NCI-H2029 treated with DMSO at 0.1 percent for 48 hours (cell line): ENCODE measurements at regions not wholly inside any gene's neighbourhood (a gene's known extent, or its start where the extent isn't known, plus 50 kb on each side); places are given as distances from the start of the nearest gene placed in this dataset.
A peak's percentile ranks its signal among the peaks of the same experiment; 100 is the strongest.
"Not testable (repeated sequence)": the region's sequence is repeated elsewhere in the genome, so short reads cannot be mapped to it uniquely, and the experiment has no call there.

Experiments
- DNase-seq: peaks from one replicate; lab custom pipeline; 2025; lab: John Stamatoyannopoulos, UW

DNA sequence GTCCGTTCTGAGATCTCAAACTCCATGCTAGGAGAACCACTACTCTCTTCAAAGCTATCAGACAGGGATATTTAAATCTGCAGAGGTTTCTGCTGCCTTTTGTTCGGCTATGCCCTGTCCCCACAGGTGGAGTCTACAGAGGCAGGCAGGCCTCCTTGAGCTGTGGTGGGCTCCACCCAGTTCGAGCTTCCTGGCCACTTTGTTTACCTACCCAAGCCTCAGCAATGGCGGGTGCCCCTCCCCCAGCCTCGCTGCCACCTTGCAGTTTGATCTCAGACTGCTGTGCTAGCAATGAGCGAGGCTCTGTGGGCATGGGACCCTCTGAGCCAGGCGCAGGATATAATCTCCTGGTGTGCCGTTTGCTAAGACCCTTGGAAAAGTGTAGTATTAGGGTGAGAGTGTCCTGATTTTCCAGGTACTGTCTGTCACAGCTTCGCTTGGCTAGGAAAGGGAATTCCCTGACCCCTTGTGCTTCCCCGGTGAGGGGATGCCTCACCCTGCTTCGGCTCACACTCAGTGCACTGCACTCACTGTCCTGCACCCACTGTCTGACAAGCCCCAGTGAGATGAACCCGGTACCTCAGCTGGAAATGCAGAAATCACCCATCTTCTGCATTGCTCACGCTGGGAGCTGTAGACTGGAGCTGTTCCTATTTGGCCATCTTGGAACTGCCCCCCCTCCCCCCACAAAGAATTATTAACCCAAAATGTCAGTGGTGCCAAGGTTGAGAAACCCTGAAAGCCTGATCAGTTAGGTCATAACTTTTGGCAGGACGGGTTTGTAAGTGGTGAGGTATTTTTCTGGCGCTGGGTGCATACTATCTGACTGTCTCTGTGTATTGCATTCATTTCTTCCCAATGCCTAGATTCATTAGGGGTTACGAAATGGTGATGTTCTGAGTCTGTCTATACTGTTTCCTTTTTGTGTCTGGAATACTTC lies 181.4 kb downstream of the TEX29 start:
- not testable (repeated sequence) for DNase-seq

DNA sequence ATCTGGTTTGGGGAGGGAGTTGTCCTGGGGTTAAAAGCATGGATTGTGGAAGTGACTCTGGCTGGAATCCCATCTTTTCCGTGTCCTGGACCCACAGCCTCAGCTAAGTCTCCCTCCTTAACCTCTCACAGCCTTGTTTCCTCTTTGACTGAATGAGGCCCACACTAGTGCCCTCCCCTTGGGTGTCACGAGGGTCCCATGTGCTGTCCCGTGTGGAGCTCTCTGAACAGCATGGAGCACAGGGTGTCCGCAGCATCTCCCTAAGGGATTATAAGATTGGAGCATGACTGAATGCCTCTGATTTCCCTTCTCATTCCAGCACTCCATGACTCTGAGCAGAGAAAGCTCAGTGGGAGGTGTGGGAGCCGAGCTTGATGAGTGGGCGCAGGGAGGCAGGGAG lies 182.5 kb downstream of the TEX29 start:
- no peak for DNase-seq

DNA sequence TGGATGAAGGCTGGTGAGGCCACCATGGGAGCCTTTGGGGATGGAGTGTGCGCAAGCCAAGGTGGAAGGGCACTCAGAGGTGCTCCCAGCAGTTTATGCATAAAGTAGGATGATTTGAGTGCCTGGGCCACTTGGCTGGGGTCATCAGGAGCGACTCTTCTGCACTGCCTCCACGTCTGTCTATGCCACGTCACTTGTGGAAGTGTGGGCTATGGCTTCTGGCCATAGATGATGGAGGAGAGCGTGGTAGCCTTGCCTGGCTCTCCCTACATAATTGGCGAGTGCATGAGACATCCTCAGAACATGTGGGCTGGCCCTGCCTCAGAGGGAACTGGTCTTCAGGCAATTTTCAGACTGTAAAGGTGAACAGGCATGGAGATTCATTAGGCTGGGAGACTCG lies 182.9 kb downstream of the TEX29 start:
- no peak for DNase-seq

- DNase-seq = peak; percentile 15
Observed at GRCh38 chr13:111503905-111504695, 183.7 kb downstream of the TEX29 start.

DNA sequence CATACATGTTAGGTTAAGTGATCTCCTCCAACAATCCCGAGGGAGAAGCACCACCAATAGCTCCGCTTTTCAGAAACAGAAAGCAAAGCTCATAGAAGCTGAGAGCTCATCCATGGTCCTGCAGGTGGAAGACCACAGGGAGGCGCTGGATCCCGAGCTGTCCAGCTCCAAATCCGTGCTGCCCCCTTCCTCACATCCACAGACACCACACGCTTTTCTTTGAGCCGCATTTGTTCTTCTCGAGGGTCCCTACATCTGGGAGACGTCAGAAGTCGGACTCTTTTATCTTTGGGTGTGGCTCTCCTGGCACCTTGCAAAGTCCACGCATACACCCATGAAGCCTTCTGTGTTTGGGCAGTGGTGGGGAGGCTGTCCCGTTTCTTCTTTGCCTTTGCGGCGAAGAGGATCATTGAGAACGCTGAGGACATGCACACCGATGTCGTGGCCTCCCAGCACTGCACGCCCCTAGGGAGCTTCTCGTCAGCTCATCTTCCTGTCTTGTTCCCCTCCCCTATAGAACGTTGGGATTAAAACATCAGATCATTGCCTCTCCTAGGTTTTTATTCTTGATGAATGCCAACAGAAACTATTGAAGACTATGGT lies 184.8 kb downstream of the TEX29 start:
- no peak for DNase-seq

- no peak for DNase-seq
Observed at GRCh38 chr13:111506125-111506524, 185.7 kb downstream of the TEX29 start.

- no peak for DNase-seq
Observed at GRCh38 chr13:111506621-111507020, 186.2 kb downstream of the TEX29 start.

DNA sequence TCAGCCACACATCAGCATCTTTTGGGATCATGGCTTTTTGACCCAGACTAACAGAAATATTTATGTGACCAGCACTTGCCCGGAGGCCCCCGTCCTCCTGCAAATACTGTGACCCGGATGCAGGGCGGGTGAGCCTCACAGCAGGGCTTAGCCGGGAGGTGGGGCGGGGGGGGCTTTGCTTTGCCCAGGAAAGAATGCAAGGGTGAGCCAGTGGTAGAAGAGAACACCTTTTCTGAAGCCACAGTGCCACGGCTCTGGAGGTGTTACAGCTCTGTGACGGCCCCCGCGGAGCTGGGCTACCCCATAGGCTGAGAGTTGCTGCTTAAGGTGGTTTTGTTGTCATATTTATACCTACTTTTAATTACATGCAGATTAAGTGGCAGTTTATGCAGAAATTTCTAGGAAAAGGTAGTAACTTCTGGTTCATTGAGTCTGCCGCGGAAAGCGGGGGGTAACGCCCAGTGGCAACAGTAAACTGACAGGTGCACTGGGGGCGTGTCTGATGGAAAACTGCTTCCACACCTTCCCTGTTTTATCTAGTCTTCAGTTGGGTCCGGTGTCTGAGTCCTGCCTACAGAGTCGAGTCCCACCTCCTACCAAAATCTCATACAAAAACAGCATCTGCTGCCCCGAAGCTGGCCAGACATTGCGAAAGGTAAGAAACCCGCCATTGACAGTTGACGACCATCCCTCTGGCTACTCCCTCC lies 187.9 kb downstream of the TEX29 start:
- DNase-seq = peak; percentile 86

- peak; percentile 83 for DNase-seq
Observed at GRCh38 chr13:111508902-111509509, 188.6 kb downstream of the TEX29 start.

- DNase-seq = no peak
Observed at GRCh38 chr13:111510502-111511218, 190.2 kb downstream of the TEX29 start.

DNA sequence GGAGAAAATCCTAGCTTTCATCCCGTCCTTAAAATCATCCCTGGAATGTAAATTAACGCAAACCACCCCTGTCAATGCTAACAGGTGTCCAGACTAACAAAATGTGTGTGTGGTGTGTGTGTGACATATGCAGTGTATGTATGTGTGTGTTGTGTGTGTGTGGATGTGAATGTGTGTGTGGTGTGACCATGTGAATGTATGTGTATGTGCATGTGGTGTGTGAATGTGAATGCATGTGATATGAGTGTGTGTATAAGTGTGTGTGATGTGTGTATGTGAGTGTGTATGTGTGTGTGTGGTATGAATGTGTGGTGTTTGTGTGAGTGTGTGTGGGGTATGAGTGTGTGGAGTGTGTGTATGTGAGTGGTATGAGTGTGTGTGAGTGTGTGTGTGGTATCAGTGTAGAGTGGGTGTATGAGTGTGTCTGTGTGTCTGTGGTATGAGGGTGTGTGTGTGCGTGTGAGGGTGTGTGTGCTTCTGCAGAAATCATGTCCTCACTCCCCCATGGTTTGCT lies 190.8 kb downstream of the TEX29 start:
- DNase-seq = no peak

- no peak for DNase-seq
Observed at GRCh38 chr13:111511805-111512504, 191.5 kb downstream of the TEX29 start.

DNA sequence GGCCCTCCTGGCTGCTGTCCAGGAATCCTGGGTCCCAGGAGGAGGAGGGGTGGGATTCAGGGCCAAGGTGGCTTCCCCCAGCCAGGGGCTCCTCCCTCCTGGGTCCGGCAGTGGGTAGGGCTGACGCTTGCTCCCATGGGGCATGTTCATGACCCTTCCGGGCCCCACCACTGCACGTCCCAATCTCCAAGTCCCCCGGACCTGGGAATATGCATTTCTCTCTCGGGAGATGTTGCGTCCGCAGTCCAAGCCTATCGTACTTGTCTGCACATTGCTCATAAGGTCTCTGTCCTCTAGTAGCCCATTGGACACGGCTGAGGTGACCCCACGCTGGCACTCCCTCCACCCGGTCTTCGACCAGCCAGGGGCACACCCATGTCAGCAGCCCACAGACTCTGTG lies 192.3 kb downstream of the TEX29 start:
- DNase-seq = no peak

- DNase-seq = no peak
Observed at GRCh38 chr13:111513766-111514609, 193.5 kb downstream of the TEX29 start.

GRCh38 chr13:111514610-111515306 lies 194.3 kb downstream of the TEX29 start:
- DNase-seq = no peak

- no peak for DNase-seq
Observed at GRCh38 chr13:111515307-111515617, 194.8 kb downstream of the TEX29 start.

DNA sequence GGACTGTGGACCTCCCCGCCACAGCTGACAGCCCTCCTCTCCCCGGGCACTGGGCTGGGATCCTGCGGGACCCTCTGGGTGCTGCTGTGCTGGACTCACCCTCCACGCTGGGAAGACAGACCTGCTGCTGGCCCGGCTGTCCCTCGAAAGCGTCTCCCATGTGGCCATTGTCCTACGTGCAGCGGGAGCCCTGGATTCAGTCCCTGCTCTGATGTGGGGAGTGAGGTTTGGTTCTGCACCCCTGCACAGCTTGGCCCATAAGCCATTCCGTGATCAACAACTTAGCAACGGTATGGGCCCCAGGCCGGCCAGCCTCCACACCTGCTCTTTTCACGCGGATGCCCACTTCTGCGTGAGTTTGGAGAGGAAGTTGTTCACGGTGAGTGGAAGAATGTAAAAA lies 195.2 kb downstream of the TEX29 start:
- DNase-seq = no peak
